GM18508 (cell line): ENCODE measurements at regions not wholly inside any gene's neighbourhood (a gene's known extent, or its start where the extent isn't known, plus 50 kb on each side); places are given as distances from the start of the nearest gene placed in this dataset.

Experiments
- ATAC-seq: cut with Tn5 transposase; IDR thresholded peaks from one replicate; pipeline ENCODE4 v1.9.1; 2021; ENCODE audit warnings: moderate number of reproducible peaks; ENCODE audit not compliant: insufficient read depth, unreplicated experiment

GRCh38 chr4:64503945-64504675, 94.9 kb upstream of the TECRL start:
- no peak for ATAC-seq

GRCh38 chr4:64503416-64503815, 94.2 kb upstream of the TECRL start:
- ATAC-seq: no peak

- no peak for ATAC-seq
These were observed 88.2 kb upstream of the TECRL start for GRCh38 chr4:64497491-64497890.

- ATAC-seq: no peak
These were observed 86.7 kb upstream of the TECRL start for GRCh38 chr4:64495946-64496345.

- no peak for ATAC-seq
These were observed 80.4 kb upstream of the TECRL start for GRCh38 chr4:64489628-64490027.

GRCh38 chr4:64479338-64479737, 70.1 kb upstream of the TECRL start:
- ATAC-seq: no peak

- ATAC-seq: no peak
These were observed 67.9 kb upstream of the TECRL start for GRCh38 chr4:64477127-64477526.

GRCh38 chr4:64465263-64465662, 56.0 kb upstream of the TECRL start:
- no peak for ATAC-seq

GRCh38 chr4:64464581-64464980, 55.3 kb upstream of the TECRL start:
- no peak for ATAC-seq
